PFSK-1 (cell line): ENCODE measurements at regions not wholly inside any gene's neighbourhood (a gene's known extent, or its start where the extent isn't known, plus 50 kb on each side); places are given as distances from the start of the nearest gene placed in this dataset.

ENCODE experiments used
- POLR2AphosphoS5 ChIP-seq: IDR thresholded peaks from 2 replicates; pipeline ENCODE4 v1.6.1; 2012; ENCODE audit warnings: low read depth, mild to moderate bottlenecking, control low read depth, low read length, moderate library complexity
- REST ChIP-seq, 2 experiments: IDR thresholded peaks; 2 replicates each; pipeline versions ENCODE4 v1.6.1 to v1.8.0; 2011 to 2012; ENCODE audit warnings: low read depth in 2 of 2, low read length in 2 of 2, control low read depth in 1 of 2, inconsistent platforms in 1 of 2, mild to moderate bottlenecking in 1 of 2, moderate library complexity in 1 of 2; ENCODE audit not compliant: insufficient read depth in 1 of 2
- SIN3A ChIP-seq: IDR thresholded peaks from 2 replicates; pipeline ENCODE4 v1.6.1; 2012; ENCODE audit warnings: mild to moderate bottlenecking, low read length, moderate library complexity, borderline replicate concordance; ENCODE audit not compliant: insufficient read depth
- TAF1 ChIP-seq: IDR thresholded peaks from 2 replicates; pipeline ENCODE4 v1.6.1; 2012; ENCODE audit warnings: low read length, control low read depth, borderline replicate concordance; ENCODE audit not compliant: insufficient read depth

GRCh38 chr6:156587751-156588301 is 189.4 kb upstream of the ARID1B start:
- TF ChIP-seq POLR2AphosphoS5, result no peak
- no peak for TF ChIP-seq TAF1
- TF ChIP-seq REST (IDR thresholded peaks at IDR 0.05; ENCODE audit: insufficient read depth in 1 of 2, low read depth in 2 of 2, low read length in 2 of 2), result no peak
- TF ChIP-seq SIN3A, result no peak
